Right atrium auricular region (tissue), 2 donors: ENCODE measurements at regions not wholly inside any gene's neighbourhood (a gene's known extent, or its start where the extent isn't known, plus 50 kb on each side); places are given as distances from the start of the nearest gene placed in this dataset.
A peak's percentile ranks its signal among the peaks of the same experiment; 100 is the strongest.

Source experiments
- DNase-seq: peaks from one replicate; pipeline ENCODE4 v3.0.0-alpha.2; 2019; ENCODE audit warnings: low spot score
- H3K27ac ChIP-seq, 2 donors: fragments of 200-600 bp; sonication (generic); 1 replicate in 1 of 2; 2 replicates in 1 of 2; pipeline ENCODE4 v1.5.1; 2016 to 2019
- H3K27me3 ChIP-seq, 2 donors: fragments of 200-600 bp; sonication (generic); one replicate each; pipeline versions ENCODE4 v1.5.1 to v1.6.0; 2017 to 2019
- H3K36me3 ChIP-seq: fragments of 200-600 bp; sonication (generic); one replicate; pipeline ENCODE4 v1.5.1; 2016
- H3K4me1 ChIP-seq, 2 donors: fragments of 200-600 bp; sonication (generic); one replicate each; pipeline versions ENCODE4 v1.5.1 to v1.6.0; 2017 to 2019
- H3K4me3 ChIP-seq, 2 donors: fragments of 200-600 bp; sonication (generic); 1 replicate in 1 of 2; 2 replicates in 1 of 2; pipeline ENCODE4 v1.5.1; 2017 to 2019; ENCODE audit warnings: mild to moderate bottlenecking in 1 of 2, moderate library complexity in 1 of 2
- H3K9me3 ChIP-seq, 2 donors: fragments of 200-600 bp; sonication (generic); one replicate each; pipeline ENCODE4 v1.5.1; 2019
- TF ChIP-seq, protein P1 (sequence below), 2 donors: fragments of 200-600 bp; sonication (generic); IDR thresholded peaks; one replicate each; pipeline ENCODE4 v1.5.1; 2019; ENCODE audit warnings: antibody characterized with exemption in 2 of 2

DNA sequence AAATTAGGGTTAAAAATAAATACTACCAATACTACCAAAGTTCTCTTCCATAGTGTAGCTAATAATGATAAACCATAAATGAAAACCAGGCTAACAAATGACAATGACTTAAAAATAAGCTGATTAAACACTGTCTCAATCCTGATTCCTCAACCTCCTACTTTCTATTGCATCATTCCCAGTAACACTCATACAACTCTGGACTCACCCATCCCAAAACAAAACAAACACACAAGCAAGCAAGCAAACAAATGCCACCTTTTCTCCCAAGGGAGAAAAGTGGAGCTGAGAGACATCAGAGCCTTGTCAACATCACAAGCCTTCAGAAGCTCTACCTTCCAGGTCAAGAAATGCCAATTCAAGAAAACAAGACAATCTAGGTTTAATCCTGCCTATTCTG lies 620.7 kb downstream of the NYAP2 start:
- Histone ChIP-seq H3K27ac (no peak overlapping the region), H3K4me3 (no peak overlapping the region), H3K36me3 (no peaks in the 10 kb centered on the region), H3K9me3 (no peaks in the 10 kb centered on the region), H3K27me3 (no peaks in the 10 kb centered on the region), H3K4me1 (no peaks in the 10 kb centered on the region)
- TF ChIP-seq, protein P1, sequence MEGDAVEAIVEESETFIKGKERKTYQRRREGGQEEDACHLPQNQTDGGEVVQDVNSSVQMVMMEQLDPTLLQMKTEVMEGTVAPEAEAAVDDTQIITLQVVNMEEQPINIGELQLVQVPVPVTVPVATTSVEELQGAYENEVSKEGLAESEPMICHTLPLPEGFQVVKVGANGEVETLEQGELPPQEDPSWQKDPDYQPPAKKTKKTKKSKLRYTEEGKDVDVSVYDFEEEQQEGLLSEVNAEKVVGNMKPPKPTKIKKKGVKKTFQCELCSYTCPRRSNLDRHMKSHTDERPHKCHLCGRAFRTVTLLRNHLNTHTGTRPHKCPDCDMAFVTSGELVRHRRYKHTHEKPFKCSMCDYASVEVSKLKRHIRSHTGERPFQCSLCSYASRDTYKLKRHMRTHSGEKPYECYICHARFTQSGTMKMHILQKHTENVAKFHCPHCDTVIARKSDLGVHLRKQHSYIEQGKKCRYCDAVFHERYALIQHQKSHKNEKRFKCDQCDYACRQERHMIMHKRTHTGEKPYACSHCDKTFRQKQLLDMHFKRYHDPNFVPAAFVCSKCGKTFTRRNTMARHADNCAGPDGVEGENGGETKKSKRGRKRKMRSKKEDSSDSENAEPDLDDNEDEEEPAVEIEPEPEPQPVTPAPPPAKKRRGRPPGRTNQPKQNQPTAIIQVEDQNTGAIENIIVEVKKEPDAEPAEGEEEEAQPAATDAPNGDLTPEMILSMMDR (IDR thresholded peaks at IDR 0.05) = no peak
- no peak for DNase-seq

DNA sequence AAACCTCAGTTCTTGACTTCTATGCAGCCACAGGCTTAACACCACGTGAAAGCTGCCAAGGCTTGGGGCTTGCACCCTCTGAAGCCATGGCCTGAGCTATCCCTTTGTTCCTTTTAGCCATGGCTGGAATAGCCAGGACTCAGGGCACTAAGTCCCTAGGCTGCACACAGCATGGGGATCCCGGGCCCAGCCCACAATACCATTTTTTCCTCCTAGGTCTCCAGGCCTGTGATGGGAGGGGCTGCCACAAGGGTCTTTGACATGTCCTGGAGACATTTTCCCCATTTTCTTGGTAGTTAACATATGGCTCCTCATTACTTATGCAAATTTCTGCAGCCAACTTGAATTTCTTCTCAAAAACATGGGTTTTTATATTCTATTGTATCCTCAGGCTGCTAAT lies 619.1 kb downstream of the NYAP2 start:
- no peak for DNase-seq
- Histone ChIP-seq H3K4me3 (no peak overlapping the region), H3K4me1 (no peaks in the 10 kb centered on the region), H3K27ac (no peak overlapping the region), H3K36me3 (no peaks in the 10 kb centered on the region), H3K27me3 (no peaks in the 10 kb centered on the region), H3K9me3 (no peaks in the 10 kb centered on the region)
- TF ChIP-seq, protein P1 (IDR thresholded peaks at IDR 0.05) = no peak

DNA sequence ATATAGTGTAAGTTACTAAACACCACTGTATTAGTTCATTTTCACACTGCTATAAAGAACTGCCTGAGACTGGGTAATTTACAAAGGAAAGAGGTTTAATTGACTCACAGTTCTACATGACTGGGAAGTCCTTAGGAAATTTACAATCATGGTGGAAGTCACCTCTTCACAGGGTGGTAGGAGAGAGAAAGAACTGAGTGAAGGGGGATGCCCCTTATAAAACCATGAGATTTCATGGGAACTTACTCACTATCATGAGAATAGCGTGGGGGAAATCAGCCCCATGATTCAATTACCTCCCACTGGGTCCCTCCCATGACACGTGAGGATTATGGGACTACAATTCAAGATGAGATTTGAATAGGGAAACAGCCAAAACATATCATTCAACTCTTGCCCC lies 618.0 kb downstream of the NYAP2 start:
- TF ChIP-seq, protein P1 (IDR thresholded peaks at IDR 0.05) = no peak
- H3K27me3 ChIP-seq = no peaks in the 10 kb centered on the region
- H3K4me1 ChIP-seq = no peaks in the 10 kb centered on the region

DNA sequence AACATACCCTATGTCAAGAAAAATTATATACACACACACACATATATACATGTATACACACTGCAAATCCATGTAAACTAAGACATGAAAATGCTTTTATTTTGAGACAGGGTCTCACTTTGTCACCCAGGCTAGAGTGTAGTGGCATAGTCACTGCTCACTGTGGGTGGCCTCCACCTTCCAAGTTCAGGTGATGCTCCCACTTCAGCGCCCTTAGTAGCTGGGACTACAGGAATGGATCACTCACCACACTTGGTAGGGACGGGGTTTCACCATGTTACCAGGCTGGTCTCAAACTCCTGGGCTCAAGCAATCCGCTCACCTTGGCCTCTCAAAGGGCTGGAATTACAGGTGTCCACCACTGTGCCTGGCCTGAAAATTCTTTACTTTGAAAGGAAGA lies 617.6 kb downstream of the NYAP2 start:
- TF ChIP-seq, protein P1 (IDR thresholded peaks at IDR 0.05) = no peak
- DNase-seq = no peak
- H3K27ac ChIP-seq = no peak overlapping the region
- H3K9me3 ChIP-seq = no peaks in the 10 kb centered on the region
- H3K4me3 ChIP-seq = no peak overlapping the region
- no peaks in the 10 kb centered on the region for H3K36me3 ChIP-seq
- no peaks in the 10 kb centered on the region for H3K4me1 ChIP-seq
- H3K27me3 ChIP-seq = no peaks in the 10 kb centered on the region

More for the DNA sequence above, 618.0 kb downstream of the NYAP2 start:
- Histone ChIP-seq H3K36me3 (no peaks in the 10 kb centered on the region), H3K4me3 (no peak overlapping the region), H3K9me3 (no peaks in the 10 kb centered on the region), H3K27ac (no peak overlapping the region)
- no peak for DNase-seq

DNA sequence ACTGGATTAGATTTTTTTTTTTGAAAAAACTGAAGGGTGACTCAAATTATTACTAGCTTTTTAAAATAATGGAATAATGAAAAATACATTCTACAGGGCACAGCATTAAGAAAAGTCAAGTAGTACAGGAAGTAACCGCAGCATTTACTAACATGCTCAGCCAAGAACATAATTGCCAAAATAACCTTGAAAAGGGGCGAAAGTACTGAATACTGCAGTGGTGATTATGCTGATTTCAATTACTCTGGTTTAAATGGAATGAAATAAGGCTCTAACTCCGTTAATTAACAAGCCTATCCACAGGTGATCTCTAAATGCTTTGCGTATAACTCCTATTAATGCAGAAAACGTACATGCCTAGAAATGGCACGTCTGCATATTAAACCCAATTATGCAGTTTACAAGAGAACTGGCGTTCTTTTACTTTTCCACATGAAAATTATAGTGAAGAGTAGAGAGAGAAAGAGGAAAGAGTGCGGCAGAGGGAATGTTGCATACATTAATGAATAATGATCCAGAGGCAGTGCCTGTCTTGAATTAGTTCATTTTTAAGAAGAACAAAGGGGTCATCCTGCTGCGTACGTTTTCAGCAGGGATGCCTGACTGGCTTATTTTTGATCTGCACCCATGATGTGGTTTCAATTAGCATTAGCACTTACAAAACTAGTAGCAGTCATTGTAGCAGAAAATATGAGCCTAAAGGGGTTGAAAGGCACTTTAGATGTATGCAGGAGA lies 612.4 kb downstream of the NYAP2 start:
- no peak overlapping the region for H3K4me3 ChIP-seq
- no peaks in the 10 kb centered on the region for H3K27me3 ChIP-seq
- H3K4me1 ChIP-seq = no peaks in the 10 kb centered on the region
- TF ChIP-seq, protein P1 (IDR thresholded peaks at IDR 0.05) = no peak
- no peaks in the 10 kb centered on the region for H3K36me3 ChIP-seq
- DNase-seq = no peak
- H3K9me3 ChIP-seq = no peaks in the 10 kb centered on the region
- no peak overlapping the region for H3K27ac ChIP-seq

DNA sequence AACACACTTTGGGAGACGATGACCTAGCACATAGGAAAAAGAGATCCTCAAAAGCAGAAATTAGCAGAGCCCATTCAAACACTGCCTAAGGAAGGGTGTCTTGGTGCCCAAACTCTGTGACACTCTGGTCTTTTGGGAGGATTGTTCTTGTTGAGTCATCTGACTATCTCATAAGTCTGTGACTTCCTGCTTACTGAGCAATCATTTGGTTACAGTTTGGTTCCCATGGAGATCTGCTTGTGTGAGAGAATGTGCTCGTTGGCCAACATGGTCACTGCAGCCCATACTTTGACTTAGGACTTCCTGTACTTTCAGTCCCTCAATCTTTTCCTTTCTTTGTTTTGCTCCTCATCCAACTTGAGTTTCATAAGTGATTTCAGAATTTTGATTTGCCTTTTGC lies 602.9 kb downstream of the NYAP2 start:
- peak overlapping the region in 1 of 2 donors; percentile 37 for H3K27ac ChIP-seq
- H3K9me3 ChIP-seq = no peaks in the 10 kb centered on the region
- peak; percentile 74 for DNase-seq
- no peaks in the 10 kb centered on the region for H3K27me3 ChIP-seq
- TF ChIP-seq, protein P1 (IDR thresholded peaks at IDR 0.05) = no peak
- no peak overlapping the region for H3K4me3 ChIP-seq
- H3K4me1 ChIP-seq = no peaks in the 10 kb centered on the region
- H3K36me3 ChIP-seq = no peaks in the 10 kb centered on the region
